IMR-90 (cell line): ENCODE measurements at regions not wholly inside any gene's neighbourhood (a gene's known extent, or its start where the extent isn't known, plus 50 kb on each side); places are given as distances from the start of the nearest gene placed in this dataset.

Experiments
- ATAC-seq: fragments of 200-7000 bp; cut with Tn5 transposase; 2 replicates; pipeline ENCODE4 v1.9.1; 2020; ENCODE audit warnings: low read depth, mild to moderate bottlenecking, moderate library complexity
- BruUV-seq: library from RNA; stranded (reverse); fragments of 400-500 nt; replicated peaks from 2 replicates; lab custom pipeline; 2021; lab: Mats Ljungman, UMichigan
- CTCF ChIA-PET: fragments of 300-600 bp; formaldehyde crosslinking; extraction: SDS; loops from one replicate; lab custom pipeline; 2021; ENCODE audit warnings: antibody characterized with exemption; lab: Yijun Ruan, JAX
- POLR2A ChIA-PET: fragments of 300-600 bp; sonication (Branson Sonifier 250); formaldehyde crosslinking; loops from one replicate; lab custom pipeline; 2022; ENCODE audit warnings: antibody characterized with exemption; ENCODE audit not compliant: unreplicated experiment; lab: Charles Lee
- DNase-seq: peaks from one replicate; pipeline ENCODE4 v3.0.0; 2013
- H2AFZ ChIP-seq: replicated peaks from 2 replicates; pipeline ENCODE3; 2013; ENCODE audit warnings: low read length, mild to moderate bottlenecking; ENCODE audit not compliant: poor library complexity
- H2AK5ac ChIP-seq: 2 replicates; pipeline ENCODE4 v1.6.1; 2013; ENCODE audit warnings: low read depth, low read length, inconsistent platforms
- H2AK9ac ChIP-seq: replicated peaks from 2 replicates; pipeline ENCODE3; 2013; ENCODE audit warnings: mild to moderate bottlenecking, low read depth, low read length, moderate library complexity; ENCODE audit not compliant: poor library complexity
- H2BK120ac ChIP-seq: 2 replicates; pipeline ENCODE4 v1.6.1; 2013; ENCODE audit warnings: low read depth, low read length, inconsistent platforms
- H2BK15ac ChIP-seq: 3 replicates; pipeline ENCODE4 v1.6.1; 2013; ENCODE audit warnings: low read depth, low read length, inconsistent platforms
- H2BK20ac ChIP-seq: 2 replicates; pipeline ENCODE4 v1.6.1; 2013; ENCODE audit warnings: low read depth, mild to moderate bottlenecking, inconsistent platforms, low read length, moderate library complexity
- H2BK5ac ChIP-seq: 2 replicates; pipeline ENCODE4 v1.6.1; 2013; ENCODE audit warnings: mild to moderate bottlenecking, low read depth, low read length, inconsistent platforms; ENCODE audit not compliant: poor library complexity, severe bottlenecking
- H3K14ac ChIP-seq: replicated peaks from 2 replicates; pipeline ENCODE4 v1.6.1; 2013; ENCODE audit warnings: low read depth, low read length, inconsistent platforms
- H3K18ac ChIP-seq: 2 replicates; pipeline ENCODE4 v1.6.1; 2013; ENCODE audit warnings: low read depth, low read length, control low read depth
- H3K23ac ChIP-seq: 2 replicates; pipeline ENCODE4 v1.6.1; 2013; ENCODE audit warnings: low read depth, low read length, inconsistent platforms
- H3K27ac ChIP-seq: 2 replicates; pipeline ENCODE4 v1.5.1; 2013; ENCODE audit warnings: mild to moderate bottlenecking, control low read depth, low read length; ENCODE audit not compliant: insufficient read depth
- H3K27me3 ChIP-seq: 2 replicates; pipeline ENCODE4 v1.6.1; 2013; ENCODE audit warnings: low read length; ENCODE audit not compliant: control insufficient read depth, insufficient read depth
- H3K36me3 ChIP-seq: 2 replicates; pipeline ENCODE4 v1.6.1; 2013; ENCODE audit warnings: low read length, mixed read lengths; ENCODE audit not compliant: control insufficient read depth, insufficient read depth
- H3K4ac ChIP-seq: 2 replicates; pipeline ENCODE4 v1.6.1; 2013; ENCODE audit warnings: low read depth, low read length, inconsistent platforms
- H3K4me1 ChIP-seq: 2 replicates; pipeline ENCODE4 v1.6.1; 2013; ENCODE audit warnings: low read length, mixed read lengths; ENCODE audit not compliant: control insufficient read depth, insufficient read depth
- H3K4me2 ChIP-seq: 2 replicates; pipeline ENCODE4 v1.6.1; 2013; ENCODE audit warnings: low read depth, mild to moderate bottlenecking, control low read depth, low read length, moderate library complexity
- H3K4me3 ChIP-seq: 2 replicates; pipeline ENCODE4 v1.5.1; 2013; ENCODE audit warnings: low read depth, mild to moderate bottlenecking, control low read depth, low read length, moderate library complexity; ENCODE audit not compliant: insufficient read depth
- H3K56ac ChIP-seq: 2 replicates; pipeline ENCODE4 v1.6.1; 2013; ENCODE audit warnings: low read length, inconsistent platforms; ENCODE audit not compliant: insufficient read depth; ENCODE audit errors: extremely low read depth
- H3K79me1 ChIP-seq, 2 experiments: 2 replicates each; pipeline ENCODE4 v1.6.1; 2013; ENCODE audit warnings: low read length in 2 of 2, inconsistent platforms in 1 of 2, low read depth in 1 of 2
- H3K9ac ChIP-seq: 2 replicates; pipeline ENCODE4 v1.6.1; 2013; ENCODE audit warnings: low read depth, low read length, control low read depth
- H3K9me1 ChIP-seq: 2 replicates; pipeline ENCODE4 v1.6.1; 2013; ENCODE audit warnings: low read length, inconsistent platforms; ENCODE audit not compliant: insufficient read depth
- H3K9me3 ChIP-seq: 2 replicates; pipeline ENCODE4 v1.6.1; 2013; ENCODE audit warnings: low read length; ENCODE audit not compliant: control insufficient read depth, insufficient read depth
- H4K20me1 ChIP-seq: 2 replicates; pipeline ENCODE4 v1.6.1; 2013; ENCODE audit warnings: low read length, inconsistent platforms; ENCODE audit not compliant: insufficient read depth
- H4K5ac ChIP-seq: 2 replicates; pipeline ENCODE4 v1.6.1; 2013; ENCODE audit warnings: mild to moderate bottlenecking, low read depth, low read length, control low read depth
- H4K8ac ChIP-seq, 2 experiments: 2 replicates each; pipeline ENCODE4 v1.6.1; 2013; ENCODE audit warnings: low read depth in 2 of 2, low read length in 2 of 2, control low read depth in 1 of 2, inconsistent platforms in 1 of 2
- H4K91ac ChIP-seq: 2 replicates; pipeline ENCODE4 v1.6.1; 2013; ENCODE audit warnings: low read depth, low read length, inconsistent platforms; ENCODE audit not compliant: insufficient read depth
- BHLHE40 ChIP-seq: fragments of 150-350 bp; IDR thresholded peaks from 2 replicates; pipeline ENCODE4 v1.6.1; 2016; ENCODE audit warnings: mild to moderate bottlenecking, low read depth, low read length
- CEBPB ChIP-seq: IDR thresholded peaks from 2 replicates; pipeline ENCODE4 v1.6.1; 2012; ENCODE audit warnings: low read depth, low read length, improper control_type of control experiment
- CHD1 ChIP-seq: IDR thresholded peaks from 2 replicates; pipeline ENCODE4 v1.6.1; 2012; ENCODE audit warnings: low read depth, low read length, improper control_type of control experiment
- FOS ChIP-seq: fragments of 150-350 bp; IDR thresholded peaks from 2 replicates; pipeline ENCODE4 v1.6.1; 2016; ENCODE audit warnings: low read depth, low read length
- MAFK ChIP-seq: IDR thresholded peaks from 2 replicates; pipeline ENCODE4 v1.6.1; 2012; ENCODE audit warnings: low read depth, low read length, improper control_type of control experiment
- MAZ ChIP-seq: IDR thresholded peaks from 2 replicates; pipeline ENCODE4 v1.6.1; 2012; ENCODE audit warnings: low read depth, mild to moderate bottlenecking, low read length, improper control_type of control experiment, moderate library complexity, borderline replicate concordance
- MXI1 ChIP-seq: IDR thresholded peaks from 2 replicates; pipeline ENCODE4 v1.6.1; 2012; ENCODE audit warnings: low read depth, mild to moderate bottlenecking, low read length, moderate library complexity, borderline replicate concordance
- NFE2L2 ChIP-seq: fragments of 150-350 bp; IDR thresholded peaks from 2 replicates; pipeline ENCODE4 v1.6.1; 2016; ENCODE audit warnings: low read depth, mild to moderate bottlenecking, low read length
- POLR2A ChIP-seq: IDR thresholded peaks from 2 replicates; pipeline ENCODE4 v1.6.1; 2012; ENCODE audit warnings: mild to moderate bottlenecking, low read depth, low read length
- RAD21 ChIP-seq: IDR thresholded peaks from 2 replicates; pipeline ENCODE4 v1.6.1; 2012; ENCODE audit warnings: low read length, improper control_type of control experiment
- RCOR1 ChIP-seq: IDR thresholded peaks from 2 replicates; pipeline ENCODE4 v1.6.1; 2012; ENCODE audit warnings: mild to moderate bottlenecking, low read length, improper control_type of control experiment; ENCODE audit not compliant: insufficient replicate concordance
- RFX5 ChIP-seq: IDR thresholded peaks from 2 replicates; pipeline ENCODE4 v1.8.0; 2012; ENCODE audit warnings: low read depth, mild to moderate bottlenecking, low read length, moderate library complexity
- WGBS, 2 experiments: methylation state at CpG; one replicate each; pipeline versions ENCODE4 v1.1.5 to v1.1.7; 2013; ENCODE audit warnings: missing lambda C conversion rate in 2 of 2; ENCODE audit not compliant: insufficient read length in 1 of 2; ENCODE audit errors: extremely low coverage in 2 of 2; 5-methylcytosine and 5-hydroxymethylcytosine counted together
- dilution Hi-C: fragments of 300-500 bp; cut with HindIII; formaldehyde crosslinking; loops from one replicate; pipeline ENCODE4 v1.14.3; 2018; ENCODE audit warnings: low sequenced_read_pairs; ENCODE audit not compliant: unreplicated experiment
- in situ Hi-C: fragments of 300-500 bp; cut with MboI; formaldehyde crosslinking; loops from 3 replicates; pipeline ENCODE4 v1.14.3; 2019; ENCODE audit warnings: low sequenced_read_pairs, inconsistent platforms, mixed read lengths
- intact Hi-C: fragments of 100-400 bp; cut with micrococcal nuclease; formaldehyde crosslinking; loops from 2 replicates; pipeline ENCODE4 v1.10.0; 2022
- TF ChIP-seq, protein P1 (sequence below): fragments of 150-350 bp; IDR thresholded peaks from 2 replicates; pipeline ENCODE4 v1.6.1; 2017; ENCODE audit warnings: mild to moderate bottlenecking, antibody characterized with exemption, low read length, low read depth

DNA sequence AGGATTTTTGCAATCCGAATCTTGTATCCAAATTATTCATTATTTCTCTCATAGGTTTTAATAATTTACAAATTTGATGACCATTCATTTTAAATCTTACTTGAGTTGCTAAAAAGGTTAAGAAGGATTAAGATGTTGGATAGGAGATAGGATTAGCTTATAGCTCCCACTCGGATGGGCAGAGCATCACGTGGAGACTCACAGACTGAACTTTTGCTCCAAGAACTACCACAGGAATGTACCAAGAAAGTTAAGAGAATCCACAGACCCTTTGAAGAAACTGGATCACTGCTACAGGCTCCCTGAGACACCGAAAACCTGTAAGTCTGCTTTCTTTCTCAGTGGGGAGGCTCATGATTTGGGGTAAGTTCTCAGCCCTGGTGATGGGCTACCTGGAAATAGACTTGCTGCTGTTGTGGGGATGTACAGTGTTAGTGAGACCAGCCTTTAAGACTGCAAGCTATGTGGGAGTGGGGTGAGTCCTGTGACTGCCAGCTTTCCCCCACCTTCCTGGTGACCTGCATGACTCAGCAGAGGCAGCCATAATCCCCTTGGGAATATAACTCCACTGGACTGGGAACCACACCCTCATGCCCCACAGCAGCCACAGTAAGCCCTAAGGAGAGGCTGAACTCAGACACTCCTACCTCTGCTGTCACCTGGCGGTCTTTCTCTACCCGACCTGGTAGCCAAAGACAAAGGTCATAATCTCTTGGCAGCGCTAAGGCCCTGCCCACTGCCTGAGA is 1458.0 kb downstream of the OLFM4 start:
- ChIA-PET POLR2A (no interaction called here), CTCF (no interaction called here)
- H3K56ac ChIP-seq: no peak overlapping the region
- no peak overlapping the region for H3K27ac ChIP-seq
- no peaks in the 10 kb centered on the region for H3K36me3 ChIP-seq
- H3K18ac ChIP-seq: no peak overlapping the region
- H2AK9ac ChIP-seq: no peak overlapping the region
- peaks cover 8% of the 10 kb centered on the region for H3K9me3 ChIP-seq
- intact Hi-C loops: no loop called here
- no peaks in the 10 kb centered on the region for H3K4me1 ChIP-seq
- no peak overlapping the region for H2BK20ac ChIP-seq
- dilution Hi-C loops: no loop called here
- H3K9me1 ChIP-seq: no peaks in the 10 kb centered on the region
- H4K8ac ChIP-seq: no peak overlapping the region
- H2BK15ac ChIP-seq: no peak overlapping the region
- DNase-seq (no peak), ATAC-seq (no peak)
- H3K4me2 ChIP-seq: no peak overlapping the region
- H3K4me3 ChIP-seq: no peak overlapping the region
- in situ Hi-C loops: no loop called here
- H4K5ac ChIP-seq: no peak overlapping the region
- WGBS, 2 experiments: 29% methylated on average over 1 of the region's 7 CpGs; no CpG with 5 or more reads in 1 of the 2 experiments
- no peak overlapping the region for H2AFZ ChIP-seq
- no peak overlapping the region for H3K9ac ChIP-seq
- H3K79me1 ChIP-seq: no peaks in the 10 kb centered on the region
- BruUV-seq: no TSS peak
- no peak overlapping the region for H3K23ac ChIP-seq
- H3K4ac ChIP-seq: no peak overlapping the region
- H2AK5ac ChIP-seq: no peak overlapping the region
- H2BK5ac ChIP-seq: no peak overlapping the region
- H3K27me3 ChIP-seq: no peaks in the 10 kb centered on the region
- H3K14ac ChIP-seq: no peak overlapping the region
- H4K20me1 ChIP-seq: no peaks in the 10 kb centered on the region
- TF ChIP-seq FOS (no peak), NFE2L2 (no peak), RFX5 (no peak), MAFK (no peak), RAD21 (no peak), BHLHE40 (no peak), CEBPB (no peak), MXI1 (no peak), MAZ (no peak), CHD1 (no peak), POLR2A (no peak), RCOR1 (no peak)
- TF ChIP-seq, protein P1, sequence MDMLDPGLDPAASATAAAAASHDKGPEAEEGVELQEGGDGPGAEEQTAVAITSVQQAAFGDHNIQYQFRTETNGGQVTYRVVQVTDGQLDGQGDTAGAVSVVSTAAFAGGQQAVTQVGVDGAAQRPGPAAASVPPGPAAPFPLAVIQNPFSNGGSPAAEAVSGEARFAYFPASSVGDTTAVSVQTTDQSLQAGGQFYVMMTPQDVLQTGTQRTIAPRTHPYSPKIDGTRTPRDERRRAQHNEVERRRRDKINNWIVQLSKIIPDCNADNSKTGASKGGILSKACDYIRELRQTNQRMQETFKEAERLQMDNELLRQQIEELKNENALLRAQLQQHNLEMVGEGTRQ: no peak
- H4K91ac ChIP-seq: no peak overlapping the region
- no peak overlapping the region for H2BK120ac ChIP-seq
